GM23338 (cell line): ENCODE measurements at regions not wholly inside any gene's neighbourhood (a gene's known extent, or its start where the extent isn't known, plus 50 kb on each side); places are given as distances from the start of the nearest gene placed in this dataset.

ENCODE experiments used
- ATAC-seq: fragments of 200-7000 bp; cut with Tn5 transposase; 3 replicates; pipeline ENCODE4 v1.9.1; 2020
- DNase-seq: peaks from one replicate; pipeline ENCODE4 v3.0.0-alpha.2; 2015; ENCODE audit warnings: low spot score
- H2AFZ ChIP-seq: fragments of 200-600 bp; sonication (generic); 2 replicates; pipeline ENCODE4 v1.8.0; 2016; ENCODE audit warnings: antibody characterized with exemption, mild to moderate bottlenecking, moderate library complexity
- H3F3A ChIP-seq: fragments of 200-600 bp; sonication (generic); replicated peaks from 2 replicates; pipeline ENCODE4 v1.8.0; 2017; ENCODE audit warnings: antibody characterized with exemption, mixed run types, low read depth
- H3K27ac ChIP-seq: fragments of 200-600 bp; sonication (generic); 2 replicates; pipeline ENCODE4 v1.6.1; 2016; ENCODE audit warnings: low read depth
- H3K27me3 ChIP-seq: fragments of 200-600 bp; sonication (generic); 2 replicates; pipeline ENCODE4 v1.8.0; 2016; ENCODE audit warnings: mild to moderate bottlenecking, mixed run types, moderate library complexity; ENCODE audit not compliant: insufficient read depth
- H3K36me3 ChIP-seq: fragments of 200-600 bp; sonication (generic); 2 replicates; pipeline ENCODE4 v1.8.0; 2016; ENCODE audit warnings: mild to moderate bottlenecking; ENCODE audit not compliant: insufficient read depth
- H3K4me1 ChIP-seq: fragments of 200-600 bp; sonication (generic); 2 replicates; pipeline ENCODE4 v1.8.0; 2016; ENCODE audit warnings: mild to moderate bottlenecking, moderate library complexity; ENCODE audit not compliant: insufficient read depth
- H3K4me2 ChIP-seq: fragments of 200-600 bp; sonication (generic); 2 replicates; pipeline ENCODE4 v1.7.1; 2017; ENCODE audit warnings: mixed run types
- H3K4me3 ChIP-seq: fragments of 200-600 bp; sonication (generic); 2 replicates; pipeline ENCODE4 v1.6.1; 2016; ENCODE audit warnings: mixed run types
- H3K79me2 ChIP-seq: fragments of 200-600 bp; sonication (generic); replicated peaks from 2 replicates; pipeline ENCODE4 v1.8.0; 2017; ENCODE audit warnings: mild to moderate bottlenecking; ENCODE audit not compliant: insufficient read depth
- H3K9me2 ChIP-seq: fragments of 200-600 bp; sonication (generic); 2 replicates; pipeline ENCODE4 v1.8.0; 2017; ENCODE audit not compliant: insufficient read depth
- H4K20me1 ChIP-seq: fragments of 200-600 bp; sonication (generic); replicated peaks from 2 replicates; pipeline ENCODE4 v1.8.0; 2017; ENCODE audit warnings: mild to moderate bottlenecking; ENCODE audit not compliant: insufficient read depth
- H3K27ac Mint-ChIP-seq: 2 replicates; pipeline ENCODE4 v1.8.0; 2020; ENCODE audit warnings: inconsistent platforms, mild to moderate bottlenecking, moderate library complexity, mixed read lengths
- H3K27me3 Mint-ChIP-seq: 3 replicates; pipeline ENCODE4 v1.8.0; 2022; ENCODE audit warnings: low read depth, mild to moderate bottlenecking, moderate library complexity, mixed read lengths, inconsistent platforms; ENCODE audit not compliant: insufficient read depth, poor library complexity
- H3K36me3 Mint-ChIP-seq: 3 replicates; pipeline ENCODE4 v1.8.0; 2021; ENCODE audit warnings: low read depth, mild to moderate bottlenecking, inconsistent platforms, moderate library complexity, mixed read lengths
- H3K4me1 Mint-ChIP-seq: 3 replicates; pipeline ENCODE4 v1.8.0; 2020; ENCODE audit warnings: mild to moderate bottlenecking, inconsistent platforms, mixed read lengths
- H3K4me3 Mint-ChIP-seq: 3 replicates; pipeline ENCODE4 v1.8.0; 2021; ENCODE audit warnings: moderate library complexity, mild to moderate bottlenecking, inconsistent platforms, mixed read lengths
- H3K9me3 Mint-ChIP-seq: 3 replicates; pipeline ENCODE4 v1.8.0; 2020; ENCODE audit warnings: moderate library complexity, mild to moderate bottlenecking, inconsistent platforms, mixed read lengths
- CREB1 ChIP-seq: fragments of 250-450 bp; sonication (Bioruptor Pico); IDR thresholded peaks from 2 replicates; pipeline ENCODE4 v1.5.0; 2020; ENCODE audit warnings: low read depth, mild to moderate bottlenecking, moderate library complexity
- CTCF ChIP-seq, 2 experiments: fragments of 200-600 bp in 1 of 2; sonication (generic) in 1 of 2; conservative IDR thresholded peaks; 2 replicates each; pipeline versions ENCODE4 v1.5.1 to v1.6.1; 2016 to 2017; ENCODE audit warnings: antibody characterized with exemption in 2 of 2, low read depth in 2 of 2, mild to moderate bottlenecking in 2 of 2, moderate library complexity in 1 of 2
- ETS1 ChIP-seq: IDR thresholded peaks from 2 replicates; pipeline ENCODE4 v1.6.1; 2016; ENCODE audit warnings: antibody characterized with exemption
- EZH2 ChIP-seq: fragments of 200-600 bp; sonication (generic); IDR thresholded peaks from one replicate; pipeline ENCODE4 v1.8.0; 2017; ENCODE audit warnings: antibody characterized with exemption, mild to moderate bottlenecking, low read depth; ENCODE audit not compliant: unreplicated experiment
- EZH2phosphoT487 ChIP-seq: fragments of 200-600 bp; sonication (generic); IDR thresholded peaks from one replicate; pipeline ENCODE4 v1.8.1; 2018; ENCODE audit warnings: antibody characterized with exemption; ENCODE audit not compliant: unreplicated experiment
- JUNB ChIP-seq: IDR thresholded peaks from one replicate; pipeline ENCODE4 v1.6.1; 2016; ENCODE audit warnings: antibody characterized with exemption; ENCODE audit not compliant: unreplicated experiment
- NANOG ChIP-seq: IDR thresholded peaks from 2 replicates; pipeline ENCODE4 v1.6.1; 2016; ENCODE audit warnings: antibody characterized with exemption, borderline replicate concordance
- POLR2AphosphoS5 ChIP-seq: IDR thresholded peaks from 2 replicates; pipeline ENCODE4 v1.6.1; 2016; ENCODE audit warnings: antibody characterized with exemption, low read depth
- STAT1 ChIP-seq: IDR thresholded peaks from one replicate; pipeline ENCODE4 v1.6.1; 2016; ENCODE audit warnings: antibody characterized with exemption; ENCODE audit not compliant: unreplicated experiment
- ZNF114 ChIP-seq: fragments of 250-450 bp; sonication (Bioruptor Pico); IDR thresholded peaks from 2 replicates; pipeline ENCODE4 v1.5.0; 2020; ENCODE audit warnings: mild to moderate bottlenecking, moderate library complexity
- ZNF331 ChIP-seq: fragments of 250-450 bp; sonication (Bioruptor Pico); IDR thresholded peaks from 2 replicates; pipeline ENCODE4 v1.5.0; 2020; ENCODE audit warnings: low read depth, mild to moderate bottlenecking, moderate library complexity
- ZNF462 ChIP-seq: fragments of 250-450 bp; sonication (Bioruptor Pico); IDR thresholded peaks from 2 replicates; pipeline ENCODE4 v1.5.0; 2020; ENCODE audit warnings: mild to moderate bottlenecking, moderate library complexity
- TF ChIP-seq, protein P1 (sequence below): IDR thresholded peaks from one replicate; pipeline ENCODE4 v1.6.1; 2018; ENCODE audit warnings: antibody characterized with exemption; ENCODE audit not compliant: unreplicated experiment

- H2AFZ ChIP-seq = no peak overlapping the region; the same call in 1 of the 2 replicates
- H3K4me1 Mint-ChIP-seq = no peaks in the 10 kb centered on the region
- no peaks in the 10 kb centered on the region for H3K9me2 ChIP-seq
- H3K27me3 Mint-ChIP-seq = peaks cover 2% of the 10 kb centered on the region
- DNase-seq = no peak
- no peak overlapping the region for H3K27ac ChIP-seq
- no peaks in the 10 kb centered on the region for H3K36me3 ChIP-seq
- no peak for ATAC-seq
- no peak overlapping the region for H3K4me3 Mint-ChIP-seq
- H3K4me3 ChIP-seq = no peak overlapping the region
- H4K20me1 ChIP-seq = no peaks in the 10 kb centered on the region
- no peaks in the 10 kb centered on the region for H3K79me2 ChIP-seq
- H3K9me3 Mint-ChIP-seq = no peaks in the 10 kb centered on the region; the same call in 2 of the 3 replicates
- no peak overlapping the region for H3K27ac Mint-ChIP-seq
- H3K27me3 ChIP-seq = no peaks in the 10 kb centered on the region
- H3F3A ChIP-seq = no peaks in the 10 kb centered on the region
- H3K36me3 Mint-ChIP-seq = no peaks in the 10 kb centered on the region
- H3K4me1 ChIP-seq = no peaks in the 10 kb centered on the region
- no peak overlapping the region for H3K4me2 ChIP-seq
- TF ChIP-seq ZNF331 (CRISPR knock-in tag) (no peak), CTCF (conservative IDR thresholded peaks at IDR 0.05; ENCODE audit: low read depth in 2 of 2) (no peak), CREB1 (CRISPR knock-in tag) (no peak), EZH2 (no peak), STAT1 (no peak), POLR2AphosphoS5 (no peak), NANOG (no peak), ZNF114 (CRISPR knock-in tag) (no peak), JUNB (no peak), ETS1 (no peak), ZNF462 (CRISPR knock-in tag) (no peak), EZH2phosphoT487 (no peak)
- TF ChIP-seq, protein P1, sequence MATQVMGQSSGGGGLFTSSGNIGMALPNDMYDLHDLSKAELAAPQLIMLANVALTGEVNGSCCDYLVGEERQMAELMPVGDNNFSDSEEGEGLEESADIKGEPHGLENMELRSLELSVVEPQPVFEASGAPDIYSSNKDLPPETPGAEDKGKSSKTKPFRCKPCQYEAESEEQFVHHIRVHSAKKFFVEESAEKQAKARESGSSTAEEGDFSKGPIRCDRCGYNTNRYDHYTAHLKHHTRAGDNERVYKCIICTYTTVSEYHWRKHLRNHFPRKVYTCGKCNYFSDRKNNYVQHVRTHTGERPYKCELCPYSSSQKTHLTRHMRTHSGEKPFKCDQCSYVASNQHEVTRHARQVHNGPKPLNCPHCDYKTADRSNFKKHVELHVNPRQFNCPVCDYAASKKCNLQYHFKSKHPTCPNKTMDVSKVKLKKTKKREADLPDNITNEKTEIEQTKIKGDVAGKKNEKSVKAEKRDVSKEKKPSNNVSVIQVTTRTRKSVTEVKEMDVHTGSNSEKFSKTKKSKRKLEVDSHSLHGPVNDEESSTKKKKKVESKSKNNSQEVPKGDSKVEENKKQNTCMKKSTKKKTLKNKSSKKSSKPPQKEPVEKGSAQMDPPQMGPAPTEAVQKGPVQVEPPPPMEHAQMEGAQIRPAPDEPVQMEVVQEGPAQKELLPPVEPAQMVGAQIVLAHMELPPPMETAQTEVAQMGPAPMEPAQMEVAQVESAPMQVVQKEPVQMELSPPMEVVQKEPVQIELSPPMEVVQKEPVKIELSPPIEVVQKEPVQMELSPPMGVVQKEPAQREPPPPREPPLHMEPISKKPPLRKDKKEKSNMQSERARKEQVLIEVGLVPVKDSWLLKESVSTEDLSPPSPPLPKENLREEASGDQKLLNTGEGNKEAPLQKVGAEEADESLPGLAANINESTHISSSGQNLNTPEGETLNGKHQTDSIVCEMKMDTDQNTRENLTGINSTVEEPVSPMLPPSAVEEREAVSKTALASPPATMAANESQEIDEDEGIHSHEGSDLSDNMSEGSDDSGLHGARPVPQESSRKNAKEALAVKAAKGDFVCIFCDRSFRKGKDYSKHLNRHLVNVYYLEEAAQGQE = no peak
Observed at GRCh38 chr2:106299696-106300095, 105.6 kb upstream of the UXS1 start.
